Thoracic aorta (tissue), 2 donors: ENCODE measurements at regions not wholly inside any gene's neighbourhood (a gene's known extent, or its start where the extent isn't known, plus 50 kb on each side); places are given as distances from the start of the nearest gene placed in this dataset.

Source experiments
- ATAC-seq: fragments of 150-250 bp; one replicate; pipeline ENCODE4 v1.8.0; 2017; ENCODE audit warnings: low read depth; ENCODE audit not compliant: insufficient number of reproducible peaks, low FRiP score
- DNase-seq: peaks from one replicate; pipeline ENCODE4 v3.0.0-alpha.2; 2020; ENCODE audit warnings: low spot score
- H3K27ac ChIP-seq, 2 donors: fragments of 200-600 bp; sonication (generic); 1 replicate in 1 of 2; 2 replicates in 1 of 2; pipeline ENCODE4 v1.5.1; 2016; ENCODE audit warnings: mild to moderate bottlenecking in 2 of 2, moderate library complexity in 2 of 2
- H3K27me3 ChIP-seq: fragments of 200-600 bp; sonication (generic); replicated peaks from 2 replicates; pipeline ENCODE4 v1.6.0; 2016; ENCODE audit warnings: mild to moderate bottlenecking; ENCODE audit not compliant: insufficient read depth
- H3K36me3 ChIP-seq: fragments of 200-600 bp; sonication (generic); one replicate; pipeline ENCODE4 v1.5.1; 2016
- H3K4me1 ChIP-seq, 2 donors: fragments of 200-600 bp; sonication (generic); 1 replicate in 1 of 2; 2 replicates in 1 of 2; pipeline versions ENCODE4 v1.5.1 to v1.6.0; 2016; ENCODE audit warnings: low read depth in 2 of 2, mild to moderate bottlenecking in 1 of 2; ENCODE audit not compliant: control insufficient read depth in 1 of 2
- H3K4me3 ChIP-seq: fragments of 200-600 bp; sonication (generic); 2 replicates; pipeline ENCODE4 v1.5.1; 2016; ENCODE audit warnings: mild to moderate bottlenecking
- H3K9me3 ChIP-seq: fragments of 200-600 bp; sonication (generic); 2 replicates; pipeline ENCODE4 v1.5.1; 2016
- TF ChIP-seq, protein P1 (sequence below): fragments of 200-600 bp; sonication (generic); IDR thresholded peaks from one replicate; pipeline ENCODE4 v1.5.1; 2019; ENCODE audit warnings: antibody characterized with exemption

GRCh38 chr4:152259866-152260265, 276.0 kb downstream of the FBXW7 start:
- Histone ChIP-seq H3K4me1 (no peaks in the 10 kb centered on the region), H3K36me3 (no peaks in the 10 kb centered on the region), H3K9me3 (no peaks in the 10 kb centered on the region), H3K27ac (no peak overlapping the region), H3K27me3 (no peaks in the 10 kb centered on the region), H3K4me3 (no peak overlapping the region)
- TF ChIP-seq, protein P1, sequence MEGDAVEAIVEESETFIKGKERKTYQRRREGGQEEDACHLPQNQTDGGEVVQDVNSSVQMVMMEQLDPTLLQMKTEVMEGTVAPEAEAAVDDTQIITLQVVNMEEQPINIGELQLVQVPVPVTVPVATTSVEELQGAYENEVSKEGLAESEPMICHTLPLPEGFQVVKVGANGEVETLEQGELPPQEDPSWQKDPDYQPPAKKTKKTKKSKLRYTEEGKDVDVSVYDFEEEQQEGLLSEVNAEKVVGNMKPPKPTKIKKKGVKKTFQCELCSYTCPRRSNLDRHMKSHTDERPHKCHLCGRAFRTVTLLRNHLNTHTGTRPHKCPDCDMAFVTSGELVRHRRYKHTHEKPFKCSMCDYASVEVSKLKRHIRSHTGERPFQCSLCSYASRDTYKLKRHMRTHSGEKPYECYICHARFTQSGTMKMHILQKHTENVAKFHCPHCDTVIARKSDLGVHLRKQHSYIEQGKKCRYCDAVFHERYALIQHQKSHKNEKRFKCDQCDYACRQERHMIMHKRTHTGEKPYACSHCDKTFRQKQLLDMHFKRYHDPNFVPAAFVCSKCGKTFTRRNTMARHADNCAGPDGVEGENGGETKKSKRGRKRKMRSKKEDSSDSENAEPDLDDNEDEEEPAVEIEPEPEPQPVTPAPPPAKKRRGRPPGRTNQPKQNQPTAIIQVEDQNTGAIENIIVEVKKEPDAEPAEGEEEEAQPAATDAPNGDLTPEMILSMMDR: no peak
- ATAC-seq: no peak
- DNase-seq: no peak

DNA sequence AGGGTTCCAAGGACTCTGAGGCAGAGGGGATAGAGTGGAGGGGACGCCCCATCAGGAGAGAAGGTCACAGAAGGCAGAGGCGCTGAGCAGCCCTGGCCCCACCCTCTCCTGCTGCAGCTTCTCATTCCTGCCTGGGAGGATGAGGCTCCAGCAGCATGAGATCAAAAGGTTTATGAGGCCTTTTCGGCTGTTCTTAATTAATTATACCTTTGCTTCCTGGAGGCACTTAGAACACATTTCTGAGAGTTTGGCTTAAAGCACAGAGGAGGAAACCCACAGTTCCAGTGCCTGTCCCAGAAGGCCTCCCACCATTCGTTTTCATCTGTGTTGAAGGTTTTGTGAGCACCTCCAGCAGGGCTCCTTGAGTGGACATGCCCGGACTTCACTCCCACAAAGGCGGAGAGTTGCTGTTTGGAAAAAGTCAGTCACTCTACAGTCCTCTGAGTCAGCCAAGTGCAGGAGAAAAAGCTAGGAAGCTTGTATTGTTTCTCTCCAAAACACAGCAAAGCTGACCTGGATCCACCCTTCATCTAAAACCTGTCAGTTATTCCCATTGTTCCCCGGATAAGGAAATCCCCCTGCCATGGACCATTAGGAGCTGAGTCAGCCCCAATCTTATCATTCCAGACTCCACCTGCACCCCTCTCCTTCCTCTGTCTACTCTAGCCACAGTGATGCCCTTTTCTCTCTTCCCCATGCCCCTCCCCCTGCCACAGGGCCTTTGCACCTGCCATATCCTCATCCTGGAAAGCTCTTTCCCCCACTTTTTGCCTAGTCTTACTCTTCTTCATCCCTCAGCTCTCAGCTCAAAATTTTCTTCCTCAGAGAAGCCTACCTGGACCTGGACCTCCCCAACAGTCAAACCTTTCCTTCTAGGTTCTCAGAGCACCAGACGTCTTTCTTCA, 276.8 kb downstream of the FBXW7 start:
- TF ChIP-seq, protein P1: no peak
- Histone ChIP-seq H3K4me3 (no peak overlapping the region), H3K4me1 (no peaks in the 10 kb centered on the region), H3K36me3 (no peaks in the 10 kb centered on the region), H3K9me3 (no peaks in the 10 kb centered on the region), H3K27me3 (no peaks in the 10 kb centered on the region), H3K27ac (no peak overlapping the region)
- no peak for ATAC-seq
- no peak for DNase-seq

DNA sequence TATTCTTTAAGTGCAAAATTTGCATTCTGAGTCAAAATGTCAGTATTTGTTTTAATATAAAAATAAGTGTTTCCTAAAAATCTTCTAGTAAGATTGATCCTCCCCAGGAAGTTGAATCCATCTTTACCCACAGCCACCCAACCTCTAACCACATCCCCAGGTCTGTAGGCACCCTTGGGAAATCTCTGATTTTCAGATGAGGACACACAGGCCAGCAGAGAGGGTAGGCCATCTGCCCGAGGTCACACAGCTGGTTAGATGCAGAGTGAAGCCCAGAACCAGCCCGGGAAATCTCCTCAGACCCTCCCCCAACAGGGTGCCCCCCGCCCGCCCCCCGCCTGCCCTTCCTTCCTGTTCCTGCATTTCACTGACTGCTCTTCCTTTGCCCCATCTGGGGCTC, 277.5 kb downstream of the FBXW7 start:
- no peak for DNase-seq
- no peaks in the 10 kb centered on the region for H3K4me1 ChIP-seq
- no peaks in the 10 kb centered on the region for H3K9me3 ChIP-seq
- no peaks in the 10 kb centered on the region for H3K36me3 ChIP-seq
- no peak overlapping the region for H3K4me3 ChIP-seq
- no peak for ATAC-seq
- TF ChIP-seq, protein P1: no peak
- H3K27me3 ChIP-seq: no peaks in the 10 kb centered on the region
- no peak overlapping the region for H3K27ac ChIP-seq

DNA sequence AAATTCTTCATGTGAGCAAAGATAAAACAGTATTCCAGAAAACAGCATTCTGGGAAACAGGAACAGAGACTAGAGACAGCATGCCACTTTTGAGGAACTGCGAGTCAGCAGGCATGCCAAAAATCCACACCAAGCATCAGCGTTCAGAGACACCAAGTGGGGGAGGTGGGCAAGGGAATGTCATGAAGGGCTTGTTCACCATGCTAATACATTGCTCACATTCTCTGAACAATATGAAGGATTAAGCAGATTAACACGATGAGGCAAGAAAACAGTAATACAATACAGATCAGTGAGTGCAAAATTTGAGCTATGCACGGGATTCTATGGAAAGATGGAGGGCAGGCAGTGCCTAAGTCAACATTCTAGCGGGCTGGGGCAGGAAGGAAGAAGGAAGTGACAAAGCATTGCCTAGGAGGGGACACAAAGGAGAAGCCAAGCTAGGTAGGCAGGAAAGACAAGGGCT, 278.3 kb downstream of the FBXW7 start:
- H3K4me3 ChIP-seq: no peak overlapping the region
- no peak overlapping the region for H3K27ac ChIP-seq
- H3K36me3 ChIP-seq: no peaks in the 10 kb centered on the region
- H3K27me3 ChIP-seq: no peaks in the 10 kb centered on the region
- TF ChIP-seq, protein P1: no peak
- H3K9me3 ChIP-seq: no peaks in the 10 kb centered on the region
- no peak for DNase-seq
- no peak for ATAC-seq
- no peaks in the 10 kb centered on the region for H3K4me1 ChIP-seq

GRCh38 chr4:152256996-152257395, 278.9 kb downstream of the FBXW7 start:
- no peak overlapping the region for H3K27ac ChIP-seq
- no peaks in the 10 kb centered on the region for H3K4me1 ChIP-seq
- ATAC-seq (no peak), DNase-seq (no peak)
- H3K36me3 ChIP-seq: no peaks in the 10 kb centered on the region
- no peak overlapping the region for H3K4me3 ChIP-seq
- TF ChIP-seq, protein P1: no peak
- H3K27me3 ChIP-seq: no peaks in the 10 kb centered on the region
- H3K9me3 ChIP-seq: no peaks in the 10 kb centered on the region
